MM.1S (cell line): ENCODE measurements at regions not wholly inside any gene's neighbourhood (a gene's known extent, or its start where the extent isn't known, plus 50 kb on each side); places are given as distances from the start of the nearest gene placed in this dataset.
"Not testable (repeated sequence)": the region's sequence is repeated elsewhere in the genome, so short reads cannot be mapped to it uniquely, and the experiment has no call there.

Experiments used
- DNase-seq: peaks from one replicate; pipeline ENCODE4 v3.0.0-alpha.2; 2015
- H2AFZ ChIP-seq: fragments of 300-600 bp; sonication (generic); 2 replicates; pipeline ENCODE4 v1.6.0; 2016; ENCODE audit warnings: antibody characterized with exemption, low read length
- H3F3A ChIP-seq: fragments of 300-600 bp; sonication (generic); 2 replicates; pipeline ENCODE4 v1.6.1; 2016; ENCODE audit warnings: mild to moderate bottlenecking, antibody characterized with exemption, low read length, moderate library complexity, mixed read lengths; ENCODE audit not compliant: insufficient read depth
- H3K27ac ChIP-seq: fragments of 300-600 bp; sonication (generic); 2 replicates; pipeline ENCODE4 v1.5.1; 2016; ENCODE audit warnings: mild to moderate bottlenecking, low read length
- H3K27me3 ChIP-seq: fragments of 300-600 bp; sonication (generic); replicated peaks from 2 replicates; pipeline ENCODE4 v1.6.0; 2016; ENCODE audit warnings: low read length; ENCODE audit not compliant: insufficient read depth
- H3K36me3 ChIP-seq: fragments of 300-600 bp; sonication (generic); replicated peaks from 2 replicates; pipeline ENCODE4 v1.6.1; 2016; ENCODE audit warnings: mild to moderate bottlenecking, low read length, mixed read lengths; ENCODE audit not compliant: insufficient read depth
- H3K4me1 ChIP-seq: fragments of 300-600 bp; sonication (generic); 2 replicates; pipeline ENCODE4 v1.6.1; 2016; ENCODE audit warnings: low read length, mixed read lengths
- H3K4me2 ChIP-seq: fragments of 300-600 bp; sonication (generic); 2 replicates; pipeline ENCODE4 v1.6.0; 2016; ENCODE audit warnings: low read depth, low read length
- H3K4me3 ChIP-seq: fragments of 300-600 bp; sonication (generic); 2 replicates; pipeline ENCODE4 v1.5.1; 2016; ENCODE audit warnings: low read length, mixed read lengths
- H3K79me2 ChIP-seq: fragments of 300-600 bp; sonication (generic); 2 replicates; pipeline ENCODE4 v1.6.1; 2016; ENCODE audit warnings: mixed run types, low read length, mixed read lengths
- H3K9ac ChIP-seq: fragments of 300-600 bp; sonication (generic); 2 replicates; pipeline ENCODE4 v1.6.1; 2016; ENCODE audit warnings: low read length, mixed read lengths
- H3K9me2 ChIP-seq: fragments of 300-600 bp; sonication (generic); replicated peaks from 2 replicates; pipeline ENCODE4 v1.6.1; 2016; ENCODE audit warnings: mild to moderate bottlenecking, low read length, mixed read lengths; ENCODE audit not compliant: insufficient read depth
- H3K9me3 ChIP-seq: fragments of 300-600 bp; sonication (generic); replicated peaks from 2 replicates; pipeline ENCODE4 v1.6.1; 2016; ENCODE audit warnings: mild to moderate bottlenecking, low read length, mixed read lengths; ENCODE audit not compliant: insufficient read depth
- H4K20me1 ChIP-seq: fragments of 300-600 bp; sonication (generic); 2 replicates; pipeline ENCODE4 v1.6.1; 2016; ENCODE audit warnings: mild to moderate bottlenecking, low read length, moderate library complexity, mixed read lengths; ENCODE audit not compliant: insufficient read depth
- CTCF ChIP-seq: fragments of 300-600 bp; sonication (generic); IDR thresholded peaks from 2 replicates; pipeline ENCODE4 v1.5.1; 2016; ENCODE audit warnings: antibody characterized with exemption, low read length, mixed read lengths
- EZH2 ChIP-seq: fragments of 300-600 bp; sonication (generic); optimal IDR thresholded peaks from 2 replicates; pipeline ENCODE3; 2017; ENCODE audit warnings: low read depth, mild to moderate bottlenecking, antibody characterized with exemption, low read length, mixed read lengths
- EZH2phosphoT487 ChIP-seq: fragments of 300-600 bp; sonication (generic); IDR thresholded peaks from 2 replicates; pipeline ENCODE4 v1.6.1; 2018; ENCODE audit warnings: antibody characterized with exemption, low read length

- Histone ChIP-seq H2AFZ (no peak overlapping the region), H3K9me2 (no peaks in the 10 kb centered on the region), H3K36me3 (no peaks in the 10 kb centered on the region), H4K20me1 (no peaks in the 10 kb centered on the region), H3K4me1 (no peaks in the 10 kb centered on the region), H3K9me3 (no peaks in the 10 kb centered on the region), H3K27me3 (no peaks in the 10 kb centered on the region), H3K79me2 (no peaks in the 10 kb centered on the region), H3K4me3 (no peak overlapping the region), H3K4me2 (no peak overlapping the region), H3K9ac (no peak overlapping the region), H3F3A (no peaks in the 10 kb centered on the region), H3K27ac (no peak overlapping the region)
- no peak for TF ChIP-seq EZH2
- TF ChIP-seq CTCF, result no peak
- TF ChIP-seq EZH2phosphoT487, result no peak
- no peak for DNase-seq
These were observed 428.9 kb upstream of the C1orf87 start for GRCh38 chr1:60502506-60502905.

- not testable (repeated sequence) for H3F3A ChIP-seq, H3K4me2 ChIP-seq, H3K9ac ChIP-seq, H3K9me2 ChIP-seq, H3K4me3 ChIP-seq, H4K20me1 ChIP-seq, H3K27ac ChIP-seq, DNase-seq, H3K36me3 ChIP-seq, H3K9me3 ChIP-seq, H2AFZ ChIP-seq, H3K79me2 ChIP-seq, H3K27me3 ChIP-seq, H3K4me1 ChIP-seq
These were observed 416.4 kb upstream of the C1orf87 start for GRCh38 chr1:60489916-60490480.

GRCh38 chr1:60488847-60489246 lies 415.3 kb upstream of the C1orf87 start:
- Histone ChIP-seq H3K9me2 (no peaks in the 10 kb centered on the region), H3K79me2 (no peaks in the 10 kb centered on the region), H4K20me1 (no peaks in the 10 kb centered on the region), H3K4me1 (no peaks in the 10 kb centered on the region), H3K4me2 (no peak overlapping the region), H3K27ac (no peak overlapping the region), H2AFZ (no peak overlapping the region), H3K4me3 (no peak overlapping the region), H3K9ac (no peak overlapping the region), H3F3A (no peaks in the 10 kb centered on the region), H3K9me3 (no peaks in the 10 kb centered on the region), H3K36me3 (no peaks in the 10 kb centered on the region), H3K27me3 (no peaks in the 10 kb centered on the region)
- DNase-seq, result no peak
- no peak for TF ChIP-seq EZH2
- TF ChIP-seq CTCF, result no peak
- no peak for TF ChIP-seq EZH2phosphoT487

- Histone ChIP-seq H3K9me3 (no peaks in the 10 kb centered on the region), H3K9ac (no peak overlapping the region), H2AFZ (no peak overlapping the region), H3K79me2 (no peaks in the 10 kb centered on the region), H3F3A (no peaks in the 10 kb centered on the region), H3K27me3 (no peaks in the 10 kb centered on the region), H3K4me1 (no peaks in the 10 kb centered on the region), H3K27ac (no peak overlapping the region), H3K4me2 (no peak overlapping the region), H4K20me1 (no peaks in the 10 kb centered on the region), H3K4me3 (no peak overlapping the region), H3K9me2 (no peaks in the 10 kb centered on the region), H3K36me3 (no peaks in the 10 kb centered on the region)
- no peak for DNase-seq
- TF ChIP-seq EZH2 (no peak), CTCF (no peak), EZH2phosphoT487 (no peak)
These were observed 414.2 kb upstream of the C1orf87 start for GRCh38 chr1:60487565-60488345.
